ENCODE measurements at regions not wholly inside any gene's neighbourhood (a gene's known extent, or its start where the extent isn't known, plus 50 kb on each side); places are given as distances from the start of the nearest gene placed in this dataset.

DNA sequence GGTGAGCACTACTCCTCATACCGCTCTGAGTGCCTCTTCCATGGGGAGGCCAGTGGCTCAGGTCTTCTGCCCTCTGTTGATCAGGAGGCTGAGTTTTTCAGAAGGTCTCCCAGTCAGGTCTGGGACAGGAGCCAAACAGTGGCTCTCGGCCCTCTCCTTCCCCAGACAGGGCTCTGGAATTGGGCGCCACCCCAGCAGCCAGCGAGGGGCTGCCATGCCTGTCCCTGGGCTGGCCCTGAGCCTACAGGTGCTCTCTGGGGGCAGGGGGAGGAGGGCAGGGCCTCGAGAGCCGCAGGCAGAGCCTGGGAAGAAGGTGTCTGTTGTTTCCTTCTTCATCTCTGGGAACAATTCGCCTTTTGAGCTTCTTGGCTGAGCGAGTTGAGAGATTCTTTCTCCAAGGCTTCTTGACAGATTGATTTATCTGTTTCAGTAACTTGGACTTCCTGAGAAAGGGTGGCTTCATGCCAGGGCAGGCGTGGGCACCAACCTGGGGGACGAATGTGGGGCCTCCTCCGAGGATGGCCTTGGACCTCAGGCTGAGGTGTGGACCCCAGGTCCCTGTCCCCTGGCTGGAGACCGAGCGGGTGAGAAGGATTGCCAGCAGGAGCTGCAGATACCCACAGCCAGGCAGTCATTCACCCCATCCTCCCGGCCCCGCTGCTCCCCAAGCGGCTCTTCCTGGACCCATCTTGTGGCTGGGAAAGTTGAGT lies 64.7 kb upstream of the GLI2 start:
- DNase-seq (ENCODE audit: low spot score) (no peak), ATAC-seq (no peak)
- peaks cover 7% of the 10 kb centered on the region; the same call in 2 of the 3 replicates for H3K4me1 Mint-ChIP-seq
- H3K36me3 Mint-ChIP-seq (ENCODE audit: low read depth): peaks cover 5% of the 10 kb centered on the region
- no peak overlapping the region for H3K27ac Mint-ChIP-seq
- no peaks in the 10 kb centered on the region for H4K20me1 ChIP-seq (replicated peaks; ENCODE audit: insufficient read depth)
- H3K27me3 ChIP-seq (ENCODE audit: insufficient read depth): peaks cover 7% of the 10 kb centered on the region; the same call in 1 of the 2 replicates
- no peak for TF ChIP-seq CREB1 (CRISPR knock-in tag; IDR thresholded peaks at IDR 0.05; ENCODE audit: low read depth)
- TF ChIP-seq, protein P1, sequence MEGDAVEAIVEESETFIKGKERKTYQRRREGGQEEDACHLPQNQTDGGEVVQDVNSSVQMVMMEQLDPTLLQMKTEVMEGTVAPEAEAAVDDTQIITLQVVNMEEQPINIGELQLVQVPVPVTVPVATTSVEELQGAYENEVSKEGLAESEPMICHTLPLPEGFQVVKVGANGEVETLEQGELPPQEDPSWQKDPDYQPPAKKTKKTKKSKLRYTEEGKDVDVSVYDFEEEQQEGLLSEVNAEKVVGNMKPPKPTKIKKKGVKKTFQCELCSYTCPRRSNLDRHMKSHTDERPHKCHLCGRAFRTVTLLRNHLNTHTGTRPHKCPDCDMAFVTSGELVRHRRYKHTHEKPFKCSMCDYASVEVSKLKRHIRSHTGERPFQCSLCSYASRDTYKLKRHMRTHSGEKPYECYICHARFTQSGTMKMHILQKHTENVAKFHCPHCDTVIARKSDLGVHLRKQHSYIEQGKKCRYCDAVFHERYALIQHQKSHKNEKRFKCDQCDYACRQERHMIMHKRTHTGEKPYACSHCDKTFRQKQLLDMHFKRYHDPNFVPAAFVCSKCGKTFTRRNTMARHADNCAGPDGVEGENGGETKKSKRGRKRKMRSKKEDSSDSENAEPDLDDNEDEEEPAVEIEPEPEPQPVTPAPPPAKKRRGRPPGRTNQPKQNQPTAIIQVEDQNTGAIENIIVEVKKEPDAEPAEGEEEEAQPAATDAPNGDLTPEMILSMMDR (conservative IDR thresholded peaks at IDR 0.05; ENCODE audit: low read depth in 2 of 2): 0 out of 4 replicates have a peak, but pooled peaks of 1 of the 2 experiments have one; percentile 10
- TF ChIP-seq, protein P2, sequence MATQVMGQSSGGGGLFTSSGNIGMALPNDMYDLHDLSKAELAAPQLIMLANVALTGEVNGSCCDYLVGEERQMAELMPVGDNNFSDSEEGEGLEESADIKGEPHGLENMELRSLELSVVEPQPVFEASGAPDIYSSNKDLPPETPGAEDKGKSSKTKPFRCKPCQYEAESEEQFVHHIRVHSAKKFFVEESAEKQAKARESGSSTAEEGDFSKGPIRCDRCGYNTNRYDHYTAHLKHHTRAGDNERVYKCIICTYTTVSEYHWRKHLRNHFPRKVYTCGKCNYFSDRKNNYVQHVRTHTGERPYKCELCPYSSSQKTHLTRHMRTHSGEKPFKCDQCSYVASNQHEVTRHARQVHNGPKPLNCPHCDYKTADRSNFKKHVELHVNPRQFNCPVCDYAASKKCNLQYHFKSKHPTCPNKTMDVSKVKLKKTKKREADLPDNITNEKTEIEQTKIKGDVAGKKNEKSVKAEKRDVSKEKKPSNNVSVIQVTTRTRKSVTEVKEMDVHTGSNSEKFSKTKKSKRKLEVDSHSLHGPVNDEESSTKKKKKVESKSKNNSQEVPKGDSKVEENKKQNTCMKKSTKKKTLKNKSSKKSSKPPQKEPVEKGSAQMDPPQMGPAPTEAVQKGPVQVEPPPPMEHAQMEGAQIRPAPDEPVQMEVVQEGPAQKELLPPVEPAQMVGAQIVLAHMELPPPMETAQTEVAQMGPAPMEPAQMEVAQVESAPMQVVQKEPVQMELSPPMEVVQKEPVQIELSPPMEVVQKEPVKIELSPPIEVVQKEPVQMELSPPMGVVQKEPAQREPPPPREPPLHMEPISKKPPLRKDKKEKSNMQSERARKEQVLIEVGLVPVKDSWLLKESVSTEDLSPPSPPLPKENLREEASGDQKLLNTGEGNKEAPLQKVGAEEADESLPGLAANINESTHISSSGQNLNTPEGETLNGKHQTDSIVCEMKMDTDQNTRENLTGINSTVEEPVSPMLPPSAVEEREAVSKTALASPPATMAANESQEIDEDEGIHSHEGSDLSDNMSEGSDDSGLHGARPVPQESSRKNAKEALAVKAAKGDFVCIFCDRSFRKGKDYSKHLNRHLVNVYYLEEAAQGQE (IDR thresholded peaks at IDR 0.05; ENCODE audit: unreplicated experiment): no peak
- H3K27me3 Mint-ChIP-seq (ENCODE audit: insufficient read depth, low read depth, poor library complexity): peaks cover 26% of the 10 kb centered on the region
- no peak overlapping the region for H3K4me2 ChIP-seq
- no peak overlapping the region for H2AFZ ChIP-seq
- no peak overlapping the region for H3K27ac ChIP-seq (ENCODE audit: low read depth)
- no peak overlapping the region for H3K4me3 ChIP-seq
- peaks cover 9% of the 10 kb centered on the region; the same call in 1 of the 2 replicates for H3K36me3 ChIP-seq (ENCODE audit: insufficient read depth)
- H3F3A ChIP-seq (replicated peaks; ENCODE audit: low read depth): no peaks in the 10 kb centered on the region
- H3K9me3 Mint-ChIP-seq: peaks cover 23% of the 10 kb centered on the region
- no peak overlapping the region for H3K4me3 Mint-ChIP-seq
- peaks cover 6% of the 10 kb centered on the region; the same call in 1 of the 2 replicates for H3K9me2 ChIP-seq (ENCODE audit: insufficient read depth)
- H3K4me1 ChIP-seq (ENCODE audit: insufficient read depth): no peaks in the 10 kb centered on the region
- H3K79me2 ChIP-seq (replicated peaks; ENCODE audit: insufficient read depth): no peaks in the 10 kb centered on the region

DNA sequence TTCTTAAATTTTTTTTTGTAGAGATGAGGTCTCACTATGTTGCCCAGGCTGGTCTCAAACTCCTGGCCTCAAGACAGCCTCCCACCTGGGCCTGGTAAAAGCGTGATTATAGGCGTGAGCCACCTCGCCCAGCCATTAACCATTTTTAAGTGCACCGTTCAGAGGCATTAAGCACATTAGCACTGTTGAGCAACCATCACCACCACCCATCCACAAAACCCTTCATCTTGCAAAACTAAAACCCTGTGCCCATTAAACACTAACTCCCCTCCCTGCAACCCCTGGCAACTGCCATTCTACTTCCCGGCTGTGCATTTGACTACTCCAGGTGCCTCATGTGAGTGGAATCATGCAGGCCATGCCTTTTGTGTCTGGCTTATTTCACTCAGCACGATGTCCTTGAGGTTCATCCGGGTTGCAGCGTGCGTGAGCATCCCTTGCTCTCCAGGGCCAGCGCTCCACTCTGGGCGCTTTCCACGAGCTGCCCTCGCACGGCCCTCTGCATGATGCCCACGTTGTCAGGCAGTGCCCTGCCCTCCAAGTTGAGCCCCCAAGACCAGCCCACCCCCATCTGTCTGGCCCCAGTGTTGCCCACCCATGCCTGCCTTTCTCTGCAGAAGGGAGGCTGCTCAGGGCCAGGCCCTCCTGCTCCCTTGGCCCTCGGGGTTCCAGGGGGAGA lies 63.0 kb upstream of the GLI2 start:
- Histone ChIP-seq H3K27ac (ENCODE audit: low read depth) (no peak overlapping the region), H3K4me3 (no peak overlapping the region), H3F3A (replicated peaks; ENCODE audit: low read depth) (no peaks in the 10 kb centered on the region), H3K79me2 (replicated peaks; ENCODE audit: insufficient read depth) (no peaks in the 10 kb centered on the region), H3K27me3 (ENCODE audit: insufficient read depth) (peaks cover 7% of the 10 kb centered on the region; the same call in 1 of the 2 replicates), H3K36me3 (ENCODE audit: insufficient read depth) (no peaks in the 10 kb centered on the region), H4K20me1 (replicated peaks; ENCODE audit: insufficient read depth) (no peaks in the 10 kb centered on the region), H2AFZ (no peak overlapping the region), H3K4me1 (ENCODE audit: insufficient read depth) (no peaks in the 10 kb centered on the region), H3K9me2 (ENCODE audit: insufficient read depth) (peaks cover 6% of the 10 kb centered on the region; the same call in 1 of the 2 replicates), H3K4me2 (no peak overlapping the region)
- Mint-ChIP-seq H3K36me3 (ENCODE audit: low read depth) (no peaks in the 10 kb centered on the region; the same call in 2 of the 3 replicates), H3K9me3 (peaks cover 6% of the 10 kb centered on the region; the same call in 2 of the 3 replicates), H3K27me3 (ENCODE audit: insufficient read depth, low read depth, poor library complexity) (peaks cover 26% of the 10 kb centered on the region), H3K4me1 (peaks cover 7% of the 10 kb centered on the region; the same call in 2 of the 3 replicates), H3K27ac (no peak overlapping the region), H3K4me3 (no peak overlapping the region)
- ATAC-seq (no peak), DNase-seq (ENCODE audit: low spot score) (no peak)
- TF ChIP-seq POLR2AphosphoS5 (IDR thresholded peaks at IDR 0.05; ENCODE audit: low read depth): no peak
- TF ChIP-seq EZH2phosphoT487 (IDR thresholded peaks at IDR 0.05; ENCODE audit: unreplicated experiment): no peak
- TF ChIP-seq EZH2 (IDR thresholded peaks at IDR 0.05; ENCODE audit: low read depth, unreplicated experiment): no peak
